Duodenal mucosa (tissue), 2 donors: ENCODE measurements at regions not wholly inside any gene's neighbourhood (a gene's known extent, or its start where the extent isn't known, plus 50 kb on each side); places are given as distances from the start of the nearest gene placed in this dataset.

Experiments
- H3K27ac ChIP-seq: one replicate; pipeline ENCODE4 v1.7.0; 2013; ENCODE audit warnings: low read depth, low read length
- H3K27me3 ChIP-seq, 2 donors: one replicate each; pipeline ENCODE4 v1.7.0; 2013; ENCODE audit warnings: low read length in 2 of 2, control low read depth in 1 of 2; ENCODE audit not compliant: insufficient read depth in 2 of 2, control insufficient read depth in 1 of 2
- H3K36me3 ChIP-seq, 2 donors: one replicate each; pipeline ENCODE4 v1.7.0; 2013; ENCODE audit warnings: low read length in 2 of 2, control low read depth in 1 of 2; ENCODE audit not compliant: insufficient read depth in 2 of 2, control insufficient read depth in 1 of 2
- H3K4me1 ChIP-seq, 2 donors: one replicate each; pipeline ENCODE4 v1.7.0; 2013; ENCODE audit warnings: low read length in 2 of 2, control low read depth in 1 of 2; ENCODE audit not compliant: insufficient read depth in 2 of 2, control insufficient read depth in 1 of 2
- H3K4me3 ChIP-seq, 2 donors: one replicate each; pipeline ENCODE4 v1.7.0; 2013; ENCODE audit warnings: low read length in 2 of 2, low read depth in 1 of 2
- H3K9ac ChIP-seq, 2 donors: one replicate each; pipeline ENCODE4 v1.7.0; 2013; ENCODE audit warnings: low read length in 2 of 2, low read depth in 1 of 2
- H3K9me3 ChIP-seq, 2 donors: one replicate each; pipeline ENCODE4 v1.7.0; 2013; ENCODE audit warnings: low read length in 2 of 2, control low read depth in 1 of 2; ENCODE audit not compliant: control insufficient read depth in 1 of 2

GRCh38 chr4:185904381-185904780 is 92.4 kb upstream of the SORBS2 start:
- Histone ChIP-seq H3K9me3 (no peaks in the 10 kb centered on the region), H3K9ac (no peak overlapping the region), H3K27ac (no peak overlapping the region), H3K27me3 (no peaks in the 10 kb centered on the region), H3K36me3 (no peaks in the 10 kb centered on the region), H3K4me3 (no peak overlapping the region), H3K4me1 (no peaks in the 10 kb centered on the region)

GRCh38 chr4:185909972-185910371 is 98.0 kb upstream of the SORBS2 start:
- Histone ChIP-seq H3K9me3 (no peaks in the 10 kb centered on the region), H3K4me3 (no peak overlapping the region), H3K36me3 (no peaks in the 10 kb centered on the region), H3K9ac (no peak overlapping the region), H3K27ac (no peak overlapping the region), H3K27me3 (no peaks in the 10 kb centered on the region), H3K4me1 (peaks cover 0 to 6% of the 10 kb centered on the region in 2 donors)

GRCh38 chr4:185911556-185912064 is 99.6 kb upstream of the SORBS2 start:
- Histone ChIP-seq H3K27me3 (no peaks in the 10 kb centered on the region), H3K4me1 (peaks cover 0 to 6% of the 10 kb centered on the region in 2 donors), H3K9ac (no peak overlapping the region), H3K9me3 (no peaks in the 10 kb centered on the region), H3K36me3 (no peaks in the 10 kb centered on the region), H3K4me3 (no peak overlapping the region), H3K27ac (no peak overlapping the region)

GRCh38 chr4:185912779-185913178 is 100.8 kb upstream of the SORBS2 start:
- H3K27me3 ChIP-seq, result no peaks in the 10 kb centered on the region
- H3K4me3 ChIP-seq, result no peak overlapping the region
- no peaks in the 10 kb centered on the region for H3K36me3 ChIP-seq
- no peak overlapping the region for H3K9ac ChIP-seq
- H3K27ac ChIP-seq, result no peak overlapping the region
- H3K9me3 ChIP-seq, result no peaks in the 10 kb centered on the region
- H3K4me1 ChIP-seq, result peaks cover 0 to 6% of the 10 kb centered on the region in 2 donors

GRCh38 chr4:185914583-185915199 is 102.7 kb upstream of the SORBS2 start:
- Histone ChIP-seq H3K27me3 (no peaks in the 10 kb centered on the region), H3K27ac (no peak overlapping the region), H3K9me3 (no peaks in the 10 kb centered on the region), H3K36me3 (no peaks in the 10 kb centered on the region), H3K4me1 (peaks cover 0 to 6% of the 10 kb centered on the region in 2 donors), H3K4me3 (no peak overlapping the region), H3K9ac (no peak overlapping the region)

- Histone ChIP-seq H3K9ac (no peak overlapping the region), H3K27me3 (peaks cover 0 to 2% of the 10 kb centered on the region in 2 donors), H3K27ac (no peak overlapping the region), H3K4me1 (peaks cover 0 to 6% of the 10 kb centered on the region in 2 donors), H3K36me3 (no peaks in the 10 kb centered on the region), H3K9me3 (no peaks in the 10 kb centered on the region), H3K4me3 (no peak overlapping the region)
Measured at GRCh38 chr4:185915271-185915670, 103.3 kb upstream of the SORBS2 start.

- Histone ChIP-seq H3K27ac (no peak overlapping the region), H3K27me3 (peaks cover 0 to 4% of the 10 kb centered on the region in 2 donors), H3K4me3 (no peak overlapping the region), H3K9ac (no peak overlapping the region), H3K36me3 (no peaks in the 10 kb centered on the region), H3K4me1 (peaks cover 0 to 6% of the 10 kb centered on the region in 2 donors), H3K9me3 (no peaks in the 10 kb centered on the region)
Measured at GRCh38 chr4:185915817-185916216, 103.8 kb upstream of the SORBS2 start.

- Histone ChIP-seq H3K4me3 (no peak overlapping the region), H3K36me3 (no peaks in the 10 kb centered on the region), H3K9ac (no peak overlapping the region), H3K27ac (no peak overlapping the region), H3K9me3 (no peaks in the 10 kb centered on the region), H3K4me1 (peaks cover 0 to 6% of the 10 kb centered on the region in 2 donors), H3K27me3 (peaks cover 0 to 4% of the 10 kb centered on the region in 2 donors)
Measured at GRCh38 chr4:185916231-185916630, 104.2 kb upstream of the SORBS2 start.

GRCh38 chr4:185916683-185917082 is 104.7 kb upstream of the SORBS2 start:
- Histone ChIP-seq H3K9ac (no peak overlapping the region), H3K9me3 (no peaks in the 10 kb centered on the region), H3K36me3 (no peaks in the 10 kb centered on the region), H3K27ac (no peak overlapping the region), H3K4me1 (peaks cover 0 to 6% of the 10 kb centered on the region in 2 donors), H3K27me3 (peaks cover 0 to 6% of the 10 kb centered on the region in 2 donors), H3K4me3 (no peak overlapping the region)

GRCh38 chr4:185919107-185919506 is 107.1 kb upstream of the SORBS2 start:
- H3K9ac ChIP-seq, result no peak overlapping the region
- no peaks in the 10 kb centered on the region for H3K36me3 ChIP-seq
- H3K27ac ChIP-seq, result no peak overlapping the region
- peaks cover 0 to 9% of the 10 kb centered on the region in 2 donors for H3K27me3 ChIP-seq
- H3K4me3 ChIP-seq, result no peak overlapping the region
- H3K9me3 ChIP-seq, result no peaks in the 10 kb centered on the region
- H3K4me1 ChIP-seq, result no peaks in the 10 kb centered on the region
